Calu3 (cell line): ENCODE measurements at regions not wholly inside any gene's neighbourhood (a gene's known extent, or its start where the extent isn't known, plus 50 kb on each side); places are given as distances from the start of the nearest gene placed in this dataset.
"Not testable (repeated sequence)": the region's sequence is repeated elsewhere in the genome, so short reads cannot be mapped to it uniquely, and the experiment has no call there.

Experiments
- BruUV-seq: library from RNA; stranded (reverse); fragments of 400-500 nt; replicated peaks from 2 replicates; lab custom pipeline; 2021; lab: Mats Ljungman, UMichigan
- CTCF ChIA-PET: fragments of 300-600 bp; sonication (Branson Sonifier 250); formaldehyde crosslinking; loops from one replicate; lab custom pipeline; 2022; ENCODE audit warnings: antibody characterized with exemption; lab: Charles Lee
- DNase-seq: peaks from one replicate; pipeline ENCODE4 v3.0.0; 2022
- H3K27ac Mint-ChIP-seq: one replicate; pipeline ENCODE4 v1.8.0; 2022; ENCODE audit warnings: mixed read lengths; ENCODE audit not compliant: unreplicated experiment
- H3K27me3 Mint-ChIP-seq: one replicate; pipeline ENCODE4 v1.8.0; 2022; ENCODE audit warnings: mixed read lengths; ENCODE audit not compliant: unreplicated experiment
- H3K36me3 Mint-ChIP-seq: one replicate; pipeline ENCODE4 v1.8.0; 2022; ENCODE audit warnings: mild to moderate bottlenecking, moderate library complexity, mixed read lengths; ENCODE audit not compliant: insufficient read depth, unreplicated experiment
- H3K4me1 Mint-ChIP-seq: one replicate; pipeline ENCODE4 v1.8.0; 2022; ENCODE audit warnings: mild to moderate bottlenecking, low read depth, mixed read lengths; ENCODE audit not compliant: unreplicated experiment
- H3K4me3 Mint-ChIP-seq: one replicate; pipeline ENCODE4 v1.8.0; 2022; ENCODE audit warnings: mild to moderate bottlenecking, low read depth, moderate library complexity, mixed read lengths; ENCODE audit not compliant: unreplicated experiment
- H3K9me3 Mint-ChIP-seq: one replicate; pipeline ENCODE4 v1.8.0; 2022; ENCODE audit warnings: low read depth, mixed read lengths; ENCODE audit not compliant: unreplicated experiment
- intact Hi-C: fragments of 100-400 bp; cut with micrococcal nuclease; formaldehyde crosslinking; loops from one replicate; pipeline ENCODE4 v1.10.0; 2022; ENCODE audit not compliant: unreplicated experiment
- TF ChIP-seq, protein P1 (sequence below): fragments of 200-600 bp; IDR thresholded peaks from one replicate; pipeline ENCODE4 v1.8.0; 2022; ENCODE audit warnings: antibody characterized with exemption; ENCODE audit not compliant: unreplicated experiment

DNA sequence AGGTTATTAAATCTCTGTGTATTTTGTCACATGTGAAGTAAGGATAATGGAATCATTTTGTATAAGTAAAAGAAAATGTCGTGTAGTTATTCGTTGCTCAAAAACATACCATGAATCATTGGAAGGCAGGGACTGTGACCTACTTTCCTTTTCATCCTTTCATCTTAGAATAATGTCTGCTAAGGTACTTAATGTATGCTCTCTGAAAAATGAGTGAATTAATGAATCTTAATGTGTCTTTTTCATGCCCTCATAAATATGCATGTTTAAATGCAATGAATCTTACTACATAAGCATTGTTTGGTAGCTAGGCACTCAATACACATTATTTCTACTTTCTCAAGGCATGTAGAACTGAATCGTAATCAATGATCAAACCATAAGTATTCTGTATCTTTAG lies 343.9 kb downstream of the MAGEB5 start:
- Mint-ChIP-seq H3K4me3 (no peak overlapping the region), H3K4me1 (no peaks in the 10 kb centered on the region), H3K36me3 (no peaks in the 10 kb centered on the region), H3K27ac (no peak overlapping the region), H3K9me3 (no peaks in the 10 kb centered on the region), H3K27me3 (no peaks in the 10 kb centered on the region)
- TF ChIP-seq, protein P1, sequence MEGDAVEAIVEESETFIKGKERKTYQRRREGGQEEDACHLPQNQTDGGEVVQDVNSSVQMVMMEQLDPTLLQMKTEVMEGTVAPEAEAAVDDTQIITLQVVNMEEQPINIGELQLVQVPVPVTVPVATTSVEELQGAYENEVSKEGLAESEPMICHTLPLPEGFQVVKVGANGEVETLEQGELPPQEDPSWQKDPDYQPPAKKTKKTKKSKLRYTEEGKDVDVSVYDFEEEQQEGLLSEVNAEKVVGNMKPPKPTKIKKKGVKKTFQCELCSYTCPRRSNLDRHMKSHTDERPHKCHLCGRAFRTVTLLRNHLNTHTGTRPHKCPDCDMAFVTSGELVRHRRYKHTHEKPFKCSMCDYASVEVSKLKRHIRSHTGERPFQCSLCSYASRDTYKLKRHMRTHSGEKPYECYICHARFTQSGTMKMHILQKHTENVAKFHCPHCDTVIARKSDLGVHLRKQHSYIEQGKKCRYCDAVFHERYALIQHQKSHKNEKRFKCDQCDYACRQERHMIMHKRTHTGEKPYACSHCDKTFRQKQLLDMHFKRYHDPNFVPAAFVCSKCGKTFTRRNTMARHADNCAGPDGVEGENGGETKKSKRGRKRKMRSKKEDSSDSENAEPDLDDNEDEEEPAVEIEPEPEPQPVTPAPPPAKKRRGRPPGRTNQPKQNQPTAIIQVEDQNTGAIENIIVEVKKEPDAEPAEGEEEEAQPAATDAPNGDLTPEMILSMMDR = no peak
- CTCF ChIA-PET = no interaction called here
- no peak for DNase-seq
- BruUV-seq = no TSS peak
- intact Hi-C loops = no loop called here

DNA sequence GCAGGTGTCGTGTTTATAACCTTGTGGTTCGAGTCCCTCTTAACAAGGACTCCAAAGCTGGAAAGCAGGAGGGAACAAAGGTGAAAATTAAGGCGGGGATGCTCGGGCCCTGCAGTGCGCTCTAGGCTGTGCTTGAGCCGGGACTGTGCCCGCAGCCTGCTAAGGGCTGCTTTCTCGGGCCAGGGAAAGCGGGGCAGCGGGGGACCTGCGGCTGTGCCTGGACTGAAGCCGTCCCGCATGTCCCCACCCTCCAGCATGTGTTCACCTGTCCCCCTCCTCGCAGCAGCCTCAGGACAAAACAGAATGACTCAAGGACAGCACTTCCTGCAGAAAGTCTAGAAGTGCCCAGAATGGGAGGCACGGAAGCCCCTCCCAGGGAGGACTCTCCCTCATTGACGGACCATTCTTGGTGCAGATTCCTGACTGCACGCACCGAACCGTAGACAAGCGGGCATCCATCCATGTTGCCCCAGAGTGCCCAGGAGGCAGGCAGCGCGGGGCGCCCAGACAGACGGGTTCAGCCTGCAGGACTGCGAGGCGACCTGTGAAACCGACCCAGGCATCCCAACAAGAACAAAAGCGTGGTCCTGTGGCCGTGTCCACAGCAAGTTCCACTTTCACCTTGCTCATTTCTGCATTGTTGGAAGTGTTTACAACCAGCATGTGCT lies 342.9 kb downstream of the MAGEB5 start:
- Mint-ChIP-seq H3K4me1 (no peaks in the 10 kb centered on the region), H3K27ac (no peak overlapping the region), H3K4me3 (no peak overlapping the region), H3K36me3 (no peaks in the 10 kb centered on the region), H3K9me3 (no peaks in the 10 kb centered on the region), H3K27me3 (no peaks in the 10 kb centered on the region)
- TF ChIP-seq, protein P1 = no peak
- no peak for DNase-seq
- no TSS peak for BruUV-seq
- intact Hi-C loops = no loop called here
- CTCF ChIA-PET = no interaction called here

DNA sequence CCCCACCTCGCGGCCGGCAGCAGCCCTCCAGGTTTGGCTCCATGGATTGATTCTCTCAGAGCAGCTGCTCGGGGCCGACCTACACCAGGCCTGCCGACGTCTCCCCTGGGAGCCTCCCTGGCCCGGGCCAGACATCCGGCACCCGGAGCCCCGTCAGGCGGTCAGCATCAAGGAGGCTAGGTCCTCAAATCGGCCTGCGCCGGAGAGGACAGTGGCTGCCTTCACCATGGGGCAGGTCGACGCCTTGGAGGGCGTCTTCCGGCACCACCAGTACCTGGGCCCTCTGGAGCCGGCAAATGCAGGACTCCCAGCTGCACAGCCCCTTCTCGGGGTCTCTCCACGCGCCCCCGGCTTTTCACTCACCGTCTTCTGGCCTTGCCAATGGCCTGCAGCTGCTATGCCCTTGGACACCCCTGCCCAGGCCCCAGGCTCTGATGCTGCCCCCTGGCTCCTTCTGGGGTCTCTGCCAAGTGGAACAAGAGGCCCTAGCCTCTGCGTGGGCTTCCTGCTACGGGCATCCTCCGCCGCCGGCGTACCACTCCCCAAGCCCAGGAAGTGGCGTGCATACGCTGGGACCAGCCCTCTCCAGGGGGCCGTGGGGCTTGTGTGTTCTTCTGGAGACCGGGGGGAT lies 341.8 kb downstream of the MAGEB5 start:
- intact Hi-C loops = no loop called here
- Mint-ChIP-seq H3K27ac (no peak overlapping the region), H3K4me1 (no peaks in the 10 kb centered on the region), H3K27me3 (no peaks in the 10 kb centered on the region), H3K4me3 (no peak overlapping the region), H3K36me3 (no peaks in the 10 kb centered on the region), H3K9me3 (no peaks in the 10 kb centered on the region)
- no peak for DNase-seq
- BruUV-seq = no TSS peak
- CTCF ChIA-PET = interaction anchor here (0.6 kb wide), 1 partner anchor 34 kb away, joined by 6 read pairs; no protein-coding TSS in a partner anchor
- TF ChIP-seq, protein P1 = no peak

DNA sequence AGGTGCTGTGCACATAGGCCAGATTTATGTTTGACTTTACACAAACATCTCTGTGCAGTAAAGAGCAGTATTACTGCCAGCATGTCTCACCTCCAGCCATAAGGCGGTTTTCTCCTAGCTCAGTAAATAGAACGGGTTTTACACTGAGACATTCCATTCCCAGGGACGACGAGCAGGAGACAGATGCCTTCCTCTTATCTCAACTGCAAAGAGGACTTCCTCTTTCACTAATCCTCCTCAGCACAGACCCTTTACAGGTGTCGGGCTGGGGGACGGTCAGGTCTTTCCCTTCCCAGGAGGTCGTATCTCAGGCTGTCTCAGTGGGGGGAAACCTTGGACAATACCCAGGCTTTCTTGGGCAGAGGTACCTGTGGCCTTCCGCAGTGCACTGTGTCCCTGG lies 309.8 kb downstream of the MAGEB5 start:
- H3K4me3 Mint-ChIP-seq, H3K36me3 Mint-ChIP-seq, H3K27ac Mint-ChIP-seq, H3K9me3 Mint-ChIP-seq, H3K4me1 Mint-ChIP-seq, DNase-seq, intact Hi-C loops, H3K27me3 Mint-ChIP-seq, BruUV-seq, CTCF ChIA-PET: not testable (repeated sequence)

DNA sequence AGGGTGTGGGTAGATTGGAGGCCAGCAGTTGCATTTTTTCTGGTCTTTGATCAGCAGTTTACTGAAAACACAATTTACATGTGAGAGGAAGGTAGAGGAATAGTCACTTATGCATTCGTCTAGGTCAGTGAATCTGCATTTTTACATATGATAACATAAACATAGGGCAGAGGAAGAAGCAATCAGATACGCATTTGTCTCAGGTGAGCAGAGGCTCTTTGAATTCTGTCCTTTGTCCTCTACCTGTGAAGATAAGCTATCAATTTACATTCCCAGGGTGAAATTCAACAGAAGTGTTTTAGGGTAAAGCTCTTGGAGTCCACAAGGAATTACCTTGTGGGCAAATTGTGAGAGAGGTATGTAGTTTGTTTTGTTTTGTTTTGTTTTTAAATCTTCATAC lies 306.5 kb downstream of the MAGEB5 start:
- CTCF ChIA-PET = no interaction called here
- BruUV-seq = no TSS peak
- Mint-ChIP-seq H3K27ac (no peak overlapping the region), H3K9me3 (peaks cover 2% of the 10 kb centered on the region), H3K4me3 (no peak overlapping the region), H3K36me3 (no peaks in the 10 kb centered on the region), H3K4me1 (no peaks in the 10 kb centered on the region), H3K27me3 (no peaks in the 10 kb centered on the region)
- intact Hi-C loops = no loop called here
- no peak for DNase-seq
- TF ChIP-seq, protein P1 = no peak
